GM12878 (cell line): ENCODE measurements at regions not wholly inside any gene's neighbourhood (a gene's known extent, or its start where the extent isn't known, plus 50 kb on each side); places are given as distances from the start of the nearest gene placed in this dataset.

ENCODE experiments used
- ATAC-seq: fragments of 200-7000 bp; cut with Tn5 transposase; 3 replicates; pipeline ENCODE4 v1.9.1; 2020; ENCODE audit warnings: mild to moderate bottlenecking, moderate library complexity
- BruUV-seq: library from RNA; stranded (reverse); fragments of 400-500 nt; replicated peaks from 2 replicates; lab custom pipeline; 2021; lab: Mats Ljungman, UMichigan
- CTCF ChIA-PET: fragments of 300-600 bp; sonication (Branson Sonifier 250); formaldehyde crosslinking; extraction: SDS; loops from one replicate; lab custom pipeline; 2021; ENCODE audit warnings: inconsistent platforms; lab: Yijun Ruan, JAX
- POLR2A ChIA-PET: fragments of 350-600 bp; formaldehyde crosslinking; extraction: SDS; loops from one replicate; lab custom pipeline; 2021; ENCODE audit warnings: inconsistent platforms; lab: Charles Lee
- RAD21 ChIA-PET: fragments of 300-600 bp; sonication (Branson Sonifier 250); formaldehyde crosslinking; loops from one replicate; lab custom pipeline; 2023; ENCODE audit warnings: antibody characterized with exemption; ENCODE audit not compliant: unreplicated experiment; lab: Charles Lee
- SMC1A ChIA-PET: fragments of 300-600 bp; sonication (Branson Sonifier 250); formaldehyde crosslinking; loops from one replicate; lab custom pipeline; 2023; ENCODE audit not compliant: unreplicated experiment, uncharacterized antibody; lab: Charles Lee
- DNase-seq: peaks from one replicate; pipeline ENCODE4 v3.0.0-alpha.2; 2011; ENCODE audit warnings: low read depth, low spot score
- FAIRE-seq: peaks from 3 replicates; lab custom pipeline; 2011; peaks lifted over from hg19 to GRCh38; lab: Jason Lieb, UNC
- H2AFZ ChIP-seq: 2 replicates; pipeline ENCODE4 v1.6.0; 2011; ENCODE audit warnings: low read depth, low read length, control low read depth; ENCODE audit not compliant: control insufficient read depth
- H3K27ac ChIP-seq: 2 replicates; pipeline ENCODE4 v1.5.1; 2011; ENCODE audit warnings: control low read depth; ENCODE audit not compliant: control insufficient read depth, insufficient read depth
- H3K27me3 ChIP-seq, 2 experiments: replicated peaks in 1 of 2; 2 replicates each; pipeline versions ENCODE4 v1.6.0 to v1.6.1; 2011; ENCODE audit warnings: low read length in 1 of 2; ENCODE audit not compliant: control insufficient read depth in 2 of 2, insufficient read depth in 2 of 2
- H3K36me3 ChIP-seq, 2 experiments: 2 replicates each; pipeline ENCODE4 v1.5.1; 2011; ENCODE audit warnings: low read length in 1 of 2; ENCODE audit not compliant: control insufficient read depth in 2 of 2, insufficient read depth in 2 of 2
- H3K4me1 ChIP-seq: 2 replicates; pipeline ENCODE4 v1.6.1; 2011; ENCODE audit warnings: mild to moderate bottlenecking, low read length, moderate library complexity, mixed read lengths; ENCODE audit not compliant: control insufficient read depth, insufficient read depth
- H3K4me2 ChIP-seq: 2 replicates; pipeline ENCODE4 v1.6.0; 2011; ENCODE audit warnings: control low read depth; ENCODE audit not compliant: control insufficient read depth, insufficient read depth
- H3K4me3 ChIP-seq: fragments of 200-600 bp; sonication (generic); 2 replicates; pipeline ENCODE4 v1.5.1; 2016
- H3K79me2 ChIP-seq: 2 replicates; pipeline ENCODE4 v1.6.0; 2011; ENCODE audit warnings: low read length; ENCODE audit not compliant: control insufficient read depth, insufficient read depth
- H3K9ac ChIP-seq: 2 replicates; pipeline ENCODE4 v1.8.0; 2011; ENCODE audit warnings: low read length, control low read depth, mixed read lengths; ENCODE audit not compliant: control insufficient read depth, insufficient read depth
- H3K9me3 ChIP-seq: replicated peaks from 3 replicates; pipeline ENCODE4 v1.5.1; 2011; ENCODE audit warnings: mild to moderate bottlenecking, low read length; ENCODE audit not compliant: control insufficient read depth, insufficient read depth
- H4K20me1 ChIP-seq: 2 replicates; pipeline ENCODE4 v1.6.0; 2011; ENCODE audit not compliant: control insufficient read depth, insufficient read depth
- E4F1 ChIP-seq: fragments of 450-650 bp; IDR thresholded peaks from 2 replicates; pipeline ENCODE4 v1.6.1; 2018; ENCODE audit warnings: borderline replicate concordance, mild to moderate bottlenecking; ENCODE audit not compliant: partially characterized antibody
- FOS ChIP-seq: IDR thresholded peaks from 3 replicates; pipeline ENCODE4 v1.6.1; 2011; ENCODE audit warnings: borderline replicate concordance; ENCODE audit not compliant: insufficient read length; ENCODE audit errors: extremely low read depth
- HDAC6 ChIP-seq: fragments of 200-600 bp; sonication (generic); IDR thresholded peaks from one replicate; pipeline ENCODE4 v1.8.0; 2017; ENCODE audit warnings: antibody characterized with exemption; ENCODE audit not compliant: unreplicated experiment
- IRF4 ChIP-seq: IDR thresholded peaks from 2 replicates; pipeline ENCODE4 v1.6.1; 2011; ENCODE audit warnings: low read depth, low read length
- KLF5 ChIP-seq: fragments of 450-650 bp; IDR thresholded peaks from 2 replicates; pipeline ENCODE4 v1.6.1; 2014; ENCODE audit warnings: mild to moderate bottlenecking; ENCODE audit not compliant: partially characterized antibody
- MLLT1 ChIP-seq: fragments of 450-650 bp; IDR thresholded peaks from 2 replicates; pipeline ENCODE4 v1.6.1; 2016; ENCODE audit warnings: mild to moderate bottlenecking
- NFXL1 ChIP-seq: fragments of 450-650 bp; IDR thresholded peaks from 2 replicates; pipeline ENCODE4 v1.6.1; 2017; ENCODE audit warnings: antibody characterized with exemption, mild to moderate bottlenecking, borderline replicate concordance
- POU2F2 ChIP-seq: IDR thresholded peaks from 3 replicates; pipeline ENCODE4 v1.6.1; 2011; ENCODE audit warnings: low read depth, mild to moderate bottlenecking, low read length, borderline replicate concordance
- RAD51 ChIP-seq: fragments of 450-650 bp; IDR thresholded peaks from 2 replicates; pipeline ENCODE4 v1.6.1; 2016; ENCODE audit warnings: moderate library complexity, mild to moderate bottlenecking, inconsistent platforms
- SPI1 ChIP-seq: IDR thresholded peaks from 2 replicates; pipeline ENCODE4 v1.6.1; 2011; ENCODE audit warnings: low read depth, mild to moderate bottlenecking, low read length, moderate library complexity, borderline replicate concordance; ENCODE audit not compliant: insufficient read depth
- SUZ12 ChIP-seq: fragments of 200-600 bp; sonication (generic); IDR thresholded peaks from one replicate; pipeline ENCODE4 v1.6.1; 2018; ENCODE audit warnings: antibody characterized with exemption, mild to moderate bottlenecking; ENCODE audit not compliant: unreplicated experiment
- TBL1XR1 ChIP-seq: IDR thresholded peaks from 2 replicates; pipeline ENCODE4 v1.6.1; 2012; ENCODE audit warnings: low read depth, low read length, improper control_type of control experiment
- YY1 ChIP-seq: IDR thresholded peaks from 2 replicates; pipeline ENCODE4 v1.6.1; 2011; ENCODE audit warnings: low read depth, mild to moderate bottlenecking, low read length
- WGBS: methylation state at CpG from one replicate; pipeline ENCODE4 v1.1.6; 2016; ENCODE audit warnings: low lambda C conversion rate; ENCODE audit not compliant: insufficient replicate concordance, insufficient coverage; ENCODE audit errors: missing lambda C conversion rate; 5-methylcytosine and 5-hydroxymethylcytosine counted together
- in situ Hi-C: fragments of 300-500 bp; cut with MboI; formaldehyde crosslinking; loops from 9 replicates; pipeline ENCODE4 v1.14.3; 2018; ENCODE audit warnings: mixed read lengths
- intact Hi-C: fragments of 100-400 bp; cut with micrococcal nuclease; formaldehyde crosslinking; loops from one replicate; pipeline ENCODE4 v1.14.2; 2022; ENCODE audit not compliant: unreplicated experiment

DNA sequence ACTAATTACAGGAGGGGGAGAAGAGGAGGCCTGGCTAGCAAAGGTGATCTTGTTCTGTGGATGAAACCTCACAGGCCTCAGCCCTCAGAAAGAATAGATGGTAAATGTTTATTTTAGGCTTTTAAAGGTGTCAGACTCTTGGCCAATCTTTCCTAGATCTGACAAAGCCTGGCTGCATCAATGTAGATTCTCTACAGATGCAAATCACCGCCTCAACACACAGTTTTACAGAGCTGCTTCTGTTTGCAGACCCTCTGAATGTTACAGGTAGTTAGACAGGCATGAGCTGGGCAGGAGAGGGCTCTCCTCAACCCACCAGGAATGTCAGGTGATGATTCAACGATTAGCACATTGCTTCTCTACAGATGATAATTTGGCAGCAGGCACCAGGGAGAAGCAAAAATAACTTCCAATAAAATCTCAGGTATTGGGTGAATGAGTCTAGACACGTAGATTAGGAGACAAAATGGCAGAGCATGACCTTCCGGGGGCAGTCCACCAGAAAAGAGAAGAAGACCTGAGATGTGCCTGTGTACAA lies 105.4 kb upstream of the VANGL1 start:
- FAIRE-seq, result no peak
- POLR2A ChIA-PET, result no interaction called here

GRCh38 chr1:115534106-115534505 lies 107.7 kb upstream of the VANGL1 start:
- RAD21 ChIA-PET, result no interaction called here
- no peaks in the 10 kb centered on the region for H3K36me3 ChIP-seq
- no peak overlapping the region for H3K9ac ChIP-seq
- H3K4me2 ChIP-seq, result no peak overlapping the region
- H3K79me2 ChIP-seq, result no peaks in the 10 kb centered on the region
- no peaks in the 10 kb centered on the region for H3K9me3 ChIP-seq
- in situ Hi-C loops, result no loop called here
- 0% methylated on average over 1 of the region's 1 CpG for WGBS
- no TSS peak for BruUV-seq
- no peak for ATAC-seq
- intact Hi-C loops, result no loop called here
- CTCF ChIA-PET, result no interaction called here
- POLR2A ChIA-PET, result no interaction called here
- DNase-seq, result no peak
- no peak overlapping the region for H3K4me3 ChIP-seq
- no peaks in the 10 kb centered on the region for H3K4me1 ChIP-seq
- no peaks in the 10 kb centered on the region for H4K20me1 ChIP-seq
- FAIRE-seq, result no peak
- H3K27ac ChIP-seq, result no peak overlapping the region
- SMC1A ChIA-PET, result no interaction called here
- no peaks in the 10 kb centered on the region; a peak in 1 of 4 replicates for H3K27me3 ChIP-seq
- H2AFZ ChIP-seq, result no peak overlapping the region
- TF ChIP-seq YY1 (no peak), HDAC6 (no peak), E4F1 (no peak), KLF5 (no peak), RAD51 (no peak), FOS (no peak), SPI1 (no peak), MLLT1 (no peak)

More for the DNA sequence above, 105.4 kb upstream of the VANGL1 start:
- RAD21 ChIA-PET, result no interaction called here
- Histone ChIP-seq H3K4me3 (no peak overlapping the region), H3K27me3 (no peaks in the 10 kb centered on the region; a peak in 1 of 4 replicates), H3K27ac (no peak overlapping the region)
- no peak for DNase-seq
- no TSS peak for BruUV-seq
- TF ChIP-seq NFXL1 (no peak), RAD51 (no peak), TBL1XR1 (no peak), IRF4 (no peak), POU2F2 (no peak), SUZ12 (no peak)
- TF ChIP-seq, all 136 proteins: peak for 0
- H3K9ac ChIP-seq, result no peak overlapping the region
- intact Hi-C loops, result no loop called here
- H3K4me2 ChIP-seq, result no peak overlapping the region
- no peaks in the 10 kb centered on the region for H3K4me1 ChIP-seq
- no peaks in the 10 kb centered on the region for H3K79me2 ChIP-seq
- 25% methylated on average over 4 of the region's 4 CpGs for WGBS
- ChIA-PET SMC1A (no interaction called here), CTCF (no interaction called here)
- no peaks in the 10 kb centered on the region for H3K9me3 ChIP-seq
- no peaks in the 10 kb centered on the region for H4K20me1 ChIP-seq
- no peak for ATAC-seq
- H3K36me3 ChIP-seq, result no peaks in the 10 kb centered on the region
- in situ Hi-C loops, result no loop called here
- no peak overlapping the region for H2AFZ ChIP-seq
